ENCODE measurements at regions not wholly inside any gene's neighbourhood (a gene's known extent, or its start where the extent isn't known, plus 50 kb on each side); places are given as distances from the start of the nearest gene placed in this dataset.

GRCh38 chr14:97407701-97408407 is 610.7 kb downstream of the VRK1 start:
- CTCF ChIA-PET = no interaction called here
- dilution Hi-C loops (cut with MboI; ENCODE audit: extremely low pct_ligation_motif_present, low sequenced_read_pairs) = no loop called here
- H3K79me2 ChIP-seq (ENCODE audit: control insufficient read depth, insufficient read depth, low read length) = no peaks in the 10 kb centered on the region

More at GRCh38 chr14:97407701-97408407, 610.7 kb downstream of the VRK1 start:
- H3K9me1 ChIP-seq (replicated peaks; ENCODE audit: control insufficient read depth, extremely low read depth, insufficient read depth, low read length) = no peaks in the 10 kb centered on the region
- no peaks in the 10 kb centered on the region for H3K36me3 ChIP-seq (ENCODE audit: control insufficient read depth in 2 of 2, extremely low read depth in 1 of 2, insufficient read depth in 2 of 2, low read length in 2 of 2)
- no peak for DNase-seq (ENCODE audit: low read depth, low spot score)
- no peak overlapping the region for H3K9ac ChIP-seq (replicated peaks; ENCODE audit: extremely low read depth, insufficient read depth, low read length)
- no peaks in the 10 kb centered on the region for H4K20me1 ChIP-seq (replicated peaks; ENCODE audit: control insufficient read depth, extremely low read depth, insufficient read depth, low read length)
- intact Hi-C loops (cut with micrococcal nuclease) = no loop called here
- no peak overlapping the region for H3K4me3 ChIP-seq (replicated peaks in 1 of 3; ENCODE audit: insufficient read depth in 1 of 3, low read depth in 1 of 3, low read length in 3 of 3)
- no peak for FAIRE-seq
- POLR2A ChIA-PET = no interaction called here
- BruUV-seq (replicated peaks) = no TSS peak
- H3K27ac ChIP-seq (ENCODE audit: insufficient read depth, low read depth, low read length) = no peak overlapping the region
- H2AFZ ChIP-seq (ENCODE audit: low read depth, low read length) = no peak overlapping the region
- H3K4me1 ChIP-seq (ENCODE audit: control insufficient read depth, extremely low read depth, insufficient read depth, low read length) = no peaks in the 10 kb centered on the region
- TF ChIP-seq CTCF (IDR thresholded peaks at IDR 0.05; ENCODE audit: extremely low read depth in 1 of 2, insufficient read depth in 1 of 2, low read depth in 1 of 2, low read length in 2 of 2) (no peak), POLR2A (IDR thresholded peaks at IDR 0.05; ENCODE audit: low read depth, low read length) (no peak), POLR2AphosphoS5 (IDR thresholded peaks at IDR 0.05; ENCODE audit: insufficient read depth, low read depth, low read length) (no peak), MYC (IDR thresholded peaks at IDR 0.05; ENCODE audit: low read depth, low read length) (no peak), JUN (IDR thresholded peaks at IDR 0.05; ENCODE audit: borderline replicate concordance, insufficient read depth, insufficient read length, low read depth) (no peak), GATA2 (IDR thresholded peaks at IDR 0.05; ENCODE audit: insufficient read depth, insufficient read length, low read depth, low read length) (no peak), FOS (IDR thresholded peaks at IDR 0.05; ENCODE audit: borderline replicate concordance, insufficient read depth, low read length) (no peak), MAX (IDR thresholded peaks at IDR 0.05; ENCODE audit: insufficient read depth, insufficient read length) (no peak), EZH2 (IDR thresholded peaks at IDR 0.05; ENCODE audit: borderline replicate concordance, low read depth, low read length, severe bottlenecking) (no peak)
- H3K27me3 ChIP-seq (ENCODE audit: control insufficient read depth in 2 of 2, insufficient read depth in 2 of 2, low read length in 2 of 2) = no peaks in the 10 kb centered on the region
- peaks cover 4% of the 10 kb centered on the region for H3K9me3 ChIP-seq (replicated peaks; ENCODE audit: control insufficient read depth, insufficient read depth, low read length)
- no peak overlapping the region for H3K4me2 ChIP-seq (ENCODE audit: insufficient read depth, low read length)
